ENCODE measurements at regions not wholly inside any gene's neighbourhood (a gene's known extent, or its start where the extent isn't known, plus 50 kb on each side); places are given as distances from the start of the nearest gene placed in this dataset.

- TF ChIP-seq HDGF (IDR thresholded peaks at IDR 0.05; ENCODE audit: borderline replicate concordance) (no peak), L3MBTL2 (conservative IDR thresholded peaks at IDR 0.05) (no peak)
- ChIA-PET CTCF (no interaction called here), POLR2A (no interaction called here)
- no peak for DNase-seq (ENCODE audit: extremely low spot score)
Observed at GRCh38 chr12:46680506-46680905, 145.3 kb downstream of the SLC38A4 start.

DNA sequence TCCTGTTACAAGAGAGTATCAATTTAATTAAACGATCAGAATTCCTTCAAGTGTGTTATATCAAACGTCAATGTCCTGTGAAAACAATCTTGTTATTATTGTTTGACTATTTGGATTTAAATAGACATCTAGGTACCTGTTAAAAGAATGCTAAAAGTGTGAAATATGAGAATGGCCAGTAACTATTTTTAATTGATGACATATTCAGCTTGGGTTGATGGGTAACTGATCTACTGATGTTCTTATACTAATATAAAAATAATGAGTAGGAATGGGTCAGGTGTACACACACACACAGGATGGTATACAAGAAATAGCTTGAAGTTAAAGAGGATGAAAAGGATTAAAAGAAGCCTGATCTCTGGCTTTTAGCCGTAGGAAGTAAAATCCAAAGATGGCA lies 146.0 kb downstream of the SLC38A4 start:
- CTCF ChIA-PET = no interaction called here
- no peak for DNase-seq (ENCODE audit: extremely low spot score)
- POLR2A ChIA-PET = no interaction called here
- no peak for TF ChIP-seq L3MBTL2 (conservative IDR thresholded peaks at IDR 0.05)
- no peak for TF ChIP-seq BHLHE40 (IDR thresholded peaks at IDR 0.05; ENCODE audit: borderline replicate concordance)
- no peak for TF ChIP-seq ARNT (IDR thresholded peaks at IDR 0.05)

DNA sequence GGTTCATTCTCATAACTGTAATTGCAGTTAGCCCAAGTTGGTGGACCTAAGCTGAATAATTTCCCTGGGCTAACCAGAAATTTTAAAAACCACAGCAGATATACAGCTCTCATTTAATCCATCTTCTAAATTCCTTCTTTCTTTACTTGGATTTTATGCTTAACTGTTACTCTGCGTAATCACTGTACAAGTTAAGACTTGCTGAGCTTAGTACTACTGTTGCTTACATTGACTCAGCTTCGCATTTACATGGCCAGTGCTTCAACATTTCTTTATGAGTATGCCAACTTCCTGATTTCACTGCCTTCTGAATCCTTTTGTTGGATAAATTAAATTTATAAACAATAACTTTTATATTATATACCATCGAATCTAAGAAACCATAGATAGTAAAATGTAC lies 147.4 kb downstream of the SLC38A4 start:
- no peak for DNase-seq (ENCODE audit: extremely low spot score)
- ChIA-PET POLR2A (no interaction called here), CTCF (interaction anchor here (0.7 kb wide), 1 partner anchor 517 kb away, joined by 4 read pairs; no protein-coding TSS in a partner anchor)
- TF ChIP-seq ZNF384 (IDR thresholded peaks at IDR 0.05) (no peak), HDGF (IDR thresholded peaks at IDR 0.05; ENCODE audit: borderline replicate concordance) (no peak), ELF4 (IDR thresholded peaks at IDR 0.05) (no peak), FOXA1 (IDR thresholded peaks at IDR 0.05) (no peak), LEF1 (IDR thresholded peaks at IDR 0.05; ENCODE audit: borderline replicate concordance) (no peak), FOXM1 (IDR thresholded peaks at IDR 0.05; ENCODE audit: borderline replicate concordance) (no peak), L3MBTL2 (conservative IDR thresholded peaks at IDR 0.05) (no peak), FOXK2 (IDR thresholded peaks at IDR 0.05) (no peak), ARNT (IDR thresholded peaks at IDR 0.05) (no peak), TARDBP (IDR thresholded peaks at IDR 0.05) (no peak), SUZ12 (IDR thresholded peaks at IDR 0.05) (no peak), CTBP1 (IDR thresholded peaks at IDR 0.05; ENCODE audit: borderline replicate concordance) (no peak), SP1 (IDR thresholded peaks at IDR 0.05) (no peak), BHLHE40 (IDR thresholded peaks at IDR 0.05; ENCODE audit: borderline replicate concordance) (no peak), PKNOX1 (IDR thresholded peaks at IDR 0.05) (no peak), NFRKB (IDR thresholded peaks at IDR 0.05) (no peak)

GRCh38 chr12:46677749-46678148 lies 148.0 kb downstream of the SLC38A4 start:
- TF ChIP-seq FOXM1 (IDR thresholded peaks at IDR 0.05; ENCODE audit: borderline replicate concordance) (no peak), ZNF384 (IDR thresholded peaks at IDR 0.05) (no peak), NFRKB (IDR thresholded peaks at IDR 0.05) (no peak), L3MBTL2 (conservative IDR thresholded peaks at IDR 0.05) (no peak), FOXA1 (IDR thresholded peaks at IDR 0.05) (no peak), SP1 (IDR thresholded peaks at IDR 0.05) (no peak), BHLHE40 (IDR thresholded peaks at IDR 0.05; ENCODE audit: borderline replicate concordance) (no peak), PKNOX1 (IDR thresholded peaks at IDR 0.05) (no peak), LEF1 (IDR thresholded peaks at IDR 0.05; ENCODE audit: borderline replicate concordance) (no peak)
- ChIA-PET POLR2A (no interaction called here), CTCF (interaction anchor here (0.7 to 1.7 kb wide), 2 partner anchors 306 to 1015 kb away, joined by 3 to 5 read pairs; no protein-coding TSS in a partner anchor)
- DNase-seq (ENCODE audit: extremely low spot score) = no peak

- ChIA-PET CTCF (interaction anchor here (0.7 to 1.7 kb wide), 3 partner anchors 148 to 1015 kb away, joined by 3 to 5 read pairs (median 3); partner anchors contain the start of gene SLC38A4), POLR2A (no interaction called here)
- DNase-seq (ENCODE audit: extremely low spot score) = no peak
- TF ChIP-seq SP1 (IDR thresholded peaks at IDR 0.05) = no peak
Observed at GRCh38 chr12:46676797-46677520, 148.8 kb downstream of the SLC38A4 start.

- ChIA-PET POLR2A (no interaction called here), CTCF (interaction anchor here (0.9 to 1.9 kb wide), 3 partner anchors 149 to 309 kb away, joined by 3 to 5 read pairs (median 4); partner anchors contain the start of gene SLC38A4)
- DNase-seq (ENCODE audit: extremely low spot score) = no peak
- TF ChIP-seq L3MBTL2 (conservative IDR thresholded peaks at IDR 0.05) (no peak), HDGF (IDR thresholded peaks at IDR 0.05; ENCODE audit: borderline replicate concordance) (no peak), LEF1 (IDR thresholded peaks at IDR 0.05; ENCODE audit: borderline replicate concordance) (no peak)
Observed at GRCh38 chr12:46676396-46676795, 149.4 kb downstream of the SLC38A4 start.

DNA sequence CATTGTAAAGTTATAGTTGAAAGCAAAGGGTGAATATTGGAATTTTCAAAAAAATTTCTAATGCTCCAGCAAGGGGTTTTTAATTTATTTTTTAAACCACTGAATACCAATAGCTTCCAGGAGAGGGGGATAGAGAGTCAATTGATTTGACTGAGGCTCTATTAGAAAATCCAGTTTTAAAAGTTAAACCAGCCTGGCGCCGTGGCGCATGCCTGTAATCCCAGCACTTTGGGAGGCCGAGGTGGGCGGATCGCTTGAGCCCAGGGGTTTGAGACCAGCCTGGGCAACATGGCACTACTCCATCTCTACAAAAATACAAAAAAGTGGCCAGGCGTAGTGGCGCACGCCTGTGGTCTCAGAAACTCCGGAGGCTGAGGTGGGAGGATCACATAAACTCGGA lies 150.1 kb downstream of the SLC38A4 start:
- CTCF ChIA-PET = interaction anchor here (0.9 to 1.9 kb wide), 4 partner anchors 11 to 308 kb away, joined by 3 to 5 read pairs (median 4); partner anchors contain the start of gene SLC38A4
- TF ChIP-seq BHLHE40 (IDR thresholded peaks at IDR 0.05; ENCODE audit: borderline replicate concordance) = no peak
- TF ChIP-seq SUZ12 (IDR thresholded peaks at IDR 0.05) = no peak
- TF ChIP-seq FOXA1 (IDR thresholded peaks at IDR 0.05) = no peak
- TF ChIP-seq L3MBTL2 (conservative IDR thresholded peaks at IDR 0.05) = no peak
- no peak for TF ChIP-seq LEF1 (IDR thresholded peaks at IDR 0.05; ENCODE audit: borderline replicate concordance)
- DNase-seq (ENCODE audit: extremely low spot score) = peak; percentile 27
- POLR2A ChIA-PET = no interaction called here

- CTCF ChIA-PET = interaction anchor here (0.6 to 1.9 kb wide), 3 partner anchors 10 to 307 kb away, joined by 3 to 4 read pairs (median 4); no protein-coding TSS in a partner anchor
- POLR2A ChIA-PET = interaction anchor here (0.7 kb wide), 1 partner anchor 316 kb away, joined by 3 read pairs; no protein-coding TSS in a partner anchor
- DNase-seq (ENCODE audit: extremely low spot score) = no peak
- no peak for TF ChIP-seq ZNF384 (IDR thresholded peaks at IDR 0.05)
- no peak for TF ChIP-seq FOXM1 (IDR thresholded peaks at IDR 0.05; ENCODE audit: borderline replicate concordance)
- TF ChIP-seq FOXK2 (IDR thresholded peaks at IDR 0.05) = no peak
- TF ChIP-seq SUZ12 (IDR thresholded peaks at IDR 0.05) = no peak
- no peak for TF ChIP-seq FOXA1 (IDR thresholded peaks at IDR 0.05)
Observed at GRCh38 chr12:46674800-46675199, 151.0 kb downstream of the SLC38A4 start.

Measured in HEK293T (cell line).